GM12874 (cell line): ENCODE measurements at regions not wholly inside any gene's neighbourhood (a gene's known extent, or its start where the extent isn't known, plus 50 kb on each side); places are given as distances from the start of the nearest gene placed in this dataset.

Source experiments
- CTCF ChIP-seq: IDR thresholded peaks from 2 replicates; pipeline ENCODE4 v1.5.1; 2011; ENCODE audit warnings: low read depth, mild to moderate bottlenecking, control low read depth, low read length, moderate library complexity; ENCODE audit not compliant: insufficient read depth

GRCh38 chr6:1163501-1163900 is 148.4 kb upstream of the FOXQ1 start:
- no peak for TF ChIP-seq CTCF

- no peak for TF ChIP-seq CTCF
Measured at GRCh38 chr6:1162367-1163275, 149.3 kb upstream of the FOXQ1 start.

GRCh38 chr6:1153696-1154245 is 158.1 kb upstream of the FOXQ1 start:
- TF ChIP-seq CTCF: no peak

GRCh38 chr6:1146500-1146899 is 165.4 kb upstream of the FOXQ1 start:
- TF ChIP-seq CTCF: no peak

- no peak for TF ChIP-seq CTCF
Measured at GRCh38 chr6:1145768-1146218, 166.1 kb upstream of the FOXQ1 start.

GRCh38 chr6:1144842-1145767 is 166.8 kb upstream of the FOXQ1 start:
- no peak for TF ChIP-seq CTCF

GRCh38 chr6:1143655-1144054 is 168.2 kb upstream of the FOXQ1 start:
- TF ChIP-seq CTCF: no peak
